GM23338 (cell line): ENCODE measurements at regions not wholly inside any gene's neighbourhood (a gene's known extent, or its start where the extent isn't known, plus 50 kb on each side); places are given as distances from the start of the nearest gene placed in this dataset.
A peak's percentile ranks its signal among the peaks of the same experiment; 100 is the strongest.

Experiments
- ATAC-seq: fragments of 200-7000 bp; cut with Tn5 transposase; 3 replicates; pipeline ENCODE4 v1.9.1; 2020
- DNase-seq: peaks from one replicate; pipeline ENCODE4 v3.0.0-alpha.2; 2015; ENCODE audit warnings: low spot score
- H2AFZ ChIP-seq: fragments of 200-600 bp; sonication (generic); 2 replicates; pipeline ENCODE4 v1.8.0; 2016; ENCODE audit warnings: antibody characterized with exemption, mild to moderate bottlenecking, moderate library complexity
- H3F3A ChIP-seq: fragments of 200-600 bp; sonication (generic); replicated peaks from 2 replicates; pipeline ENCODE4 v1.8.0; 2017; ENCODE audit warnings: antibody characterized with exemption, mixed run types, low read depth
- H3K27ac ChIP-seq: fragments of 200-600 bp; sonication (generic); 2 replicates; pipeline ENCODE4 v1.6.1; 2016; ENCODE audit warnings: low read depth
- H3K27me3 ChIP-seq: fragments of 200-600 bp; sonication (generic); 2 replicates; pipeline ENCODE4 v1.8.0; 2016; ENCODE audit warnings: mild to moderate bottlenecking, mixed run types, moderate library complexity; ENCODE audit not compliant: insufficient read depth
- H3K36me3 ChIP-seq: fragments of 200-600 bp; sonication (generic); 2 replicates; pipeline ENCODE4 v1.8.0; 2016; ENCODE audit warnings: mild to moderate bottlenecking; ENCODE audit not compliant: insufficient read depth
- H3K4me1 ChIP-seq: fragments of 200-600 bp; sonication (generic); 2 replicates; pipeline ENCODE4 v1.8.0; 2016; ENCODE audit warnings: mild to moderate bottlenecking, moderate library complexity; ENCODE audit not compliant: insufficient read depth
- H3K4me2 ChIP-seq: fragments of 200-600 bp; sonication (generic); 2 replicates; pipeline ENCODE4 v1.7.1; 2017; ENCODE audit warnings: mixed run types
- H3K4me3 ChIP-seq: fragments of 200-600 bp; sonication (generic); 2 replicates; pipeline ENCODE4 v1.6.1; 2016; ENCODE audit warnings: mixed run types
- H3K79me2 ChIP-seq: fragments of 200-600 bp; sonication (generic); replicated peaks from 2 replicates; pipeline ENCODE4 v1.8.0; 2017; ENCODE audit warnings: mild to moderate bottlenecking; ENCODE audit not compliant: insufficient read depth
- H3K9me2 ChIP-seq: fragments of 200-600 bp; sonication (generic); 2 replicates; pipeline ENCODE4 v1.8.0; 2017; ENCODE audit not compliant: insufficient read depth
- H4K20me1 ChIP-seq: fragments of 200-600 bp; sonication (generic); replicated peaks from 2 replicates; pipeline ENCODE4 v1.8.0; 2017; ENCODE audit warnings: mild to moderate bottlenecking; ENCODE audit not compliant: insufficient read depth
- H3K27ac Mint-ChIP-seq: 2 replicates; pipeline ENCODE4 v1.8.0; 2020; ENCODE audit warnings: inconsistent platforms, mild to moderate bottlenecking, moderate library complexity, mixed read lengths
- H3K27me3 Mint-ChIP-seq: 3 replicates; pipeline ENCODE4 v1.8.0; 2022; ENCODE audit warnings: low read depth, mild to moderate bottlenecking, moderate library complexity, mixed read lengths, inconsistent platforms; ENCODE audit not compliant: insufficient read depth, poor library complexity
- H3K36me3 Mint-ChIP-seq: 3 replicates; pipeline ENCODE4 v1.8.0; 2021; ENCODE audit warnings: low read depth, mild to moderate bottlenecking, inconsistent platforms, moderate library complexity, mixed read lengths
- H3K4me1 Mint-ChIP-seq: 3 replicates; pipeline ENCODE4 v1.8.0; 2020; ENCODE audit warnings: mild to moderate bottlenecking, inconsistent platforms, mixed read lengths
- H3K4me3 Mint-ChIP-seq: 3 replicates; pipeline ENCODE4 v1.8.0; 2021; ENCODE audit warnings: moderate library complexity, mild to moderate bottlenecking, inconsistent platforms, mixed read lengths
- H3K9me3 Mint-ChIP-seq: 3 replicates; pipeline ENCODE4 v1.8.0; 2020; ENCODE audit warnings: moderate library complexity, mild to moderate bottlenecking, inconsistent platforms, mixed read lengths
- CREB1 ChIP-seq: fragments of 250-450 bp; sonication (Bioruptor Pico); IDR thresholded peaks from 2 replicates; pipeline ENCODE4 v1.5.0; 2020; ENCODE audit warnings: low read depth, mild to moderate bottlenecking, moderate library complexity
- CTCF ChIP-seq, 2 experiments: fragments of 200-600 bp in 1 of 2; sonication (generic) in 1 of 2; conservative IDR thresholded peaks; 2 replicates each; pipeline versions ENCODE4 v1.5.1 to v1.6.1; 2016 to 2017; ENCODE audit warnings: antibody characterized with exemption in 2 of 2, low read depth in 2 of 2, mild to moderate bottlenecking in 2 of 2, moderate library complexity in 1 of 2
- EZH2 ChIP-seq: fragments of 200-600 bp; sonication (generic); IDR thresholded peaks from one replicate; pipeline ENCODE4 v1.8.0; 2017; ENCODE audit warnings: antibody characterized with exemption, mild to moderate bottlenecking, low read depth; ENCODE audit not compliant: unreplicated experiment
- EZH2phosphoT487 ChIP-seq: fragments of 200-600 bp; sonication (generic); IDR thresholded peaks from one replicate; pipeline ENCODE4 v1.8.1; 2018; ENCODE audit warnings: antibody characterized with exemption; ENCODE audit not compliant: unreplicated experiment
- JUNB ChIP-seq: IDR thresholded peaks from one replicate; pipeline ENCODE4 v1.6.1; 2016; ENCODE audit warnings: antibody characterized with exemption; ENCODE audit not compliant: unreplicated experiment
- NANOG ChIP-seq: IDR thresholded peaks from 2 replicates; pipeline ENCODE4 v1.6.1; 2016; ENCODE audit warnings: antibody characterized with exemption, borderline replicate concordance
- POLR2AphosphoS5 ChIP-seq: IDR thresholded peaks from 2 replicates; pipeline ENCODE4 v1.6.1; 2016; ENCODE audit warnings: antibody characterized with exemption, low read depth
- STAT1 ChIP-seq: IDR thresholded peaks from one replicate; pipeline ENCODE4 v1.6.1; 2016; ENCODE audit warnings: antibody characterized with exemption; ENCODE audit not compliant: unreplicated experiment
- ZNF114 ChIP-seq: fragments of 250-450 bp; sonication (Bioruptor Pico); IDR thresholded peaks from 2 replicates; pipeline ENCODE4 v1.5.0; 2020; ENCODE audit warnings: mild to moderate bottlenecking, moderate library complexity
- ZNF331 ChIP-seq: fragments of 250-450 bp; sonication (Bioruptor Pico); IDR thresholded peaks from 2 replicates; pipeline ENCODE4 v1.5.0; 2020; ENCODE audit warnings: low read depth, mild to moderate bottlenecking, moderate library complexity
- ZNF462 ChIP-seq: fragments of 250-450 bp; sonication (Bioruptor Pico); IDR thresholded peaks from 2 replicates; pipeline ENCODE4 v1.5.0; 2020; ENCODE audit warnings: mild to moderate bottlenecking, moderate library complexity
- TF ChIP-seq, protein P1 (sequence below): IDR thresholded peaks from one replicate; pipeline ENCODE4 v1.6.1; 2018; ENCODE audit warnings: antibody characterized with exemption; ENCODE audit not compliant: unreplicated experiment
- TF ChIP-seq, protein P2 (sequence below): IDR thresholded peaks from 2 replicates; pipeline ENCODE4 v1.6.1; 2016; ENCODE audit warnings: antibody characterized with exemption

DNA sequence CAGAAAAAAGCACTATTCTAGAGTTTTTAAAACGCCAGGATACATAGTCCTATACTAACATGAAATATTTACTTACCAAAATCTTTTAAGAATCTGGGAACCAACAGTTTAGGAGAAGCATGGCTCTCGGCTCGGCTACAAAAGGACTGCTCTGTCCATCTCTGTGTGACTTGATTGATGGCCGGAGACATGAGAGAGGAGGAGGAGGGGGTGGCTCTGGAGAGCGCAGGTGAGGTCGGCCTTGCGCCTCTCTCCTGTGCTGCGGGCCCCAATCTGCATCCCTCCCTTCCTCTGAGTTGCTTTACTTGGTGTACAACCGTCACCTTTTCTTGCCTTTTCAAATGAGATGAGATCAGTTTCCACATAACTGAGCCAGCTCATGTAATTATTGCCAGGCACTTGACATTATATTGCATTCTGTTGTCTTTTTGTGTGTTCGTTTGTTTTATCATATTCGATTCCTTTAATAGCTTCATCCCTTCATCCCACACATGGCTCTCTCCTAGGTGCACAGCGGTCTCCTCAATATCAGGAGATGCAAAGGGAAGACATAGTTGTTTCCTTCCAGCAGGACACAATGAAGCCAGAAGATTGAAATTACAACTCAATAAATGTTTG, 87.8 kb upstream of the KLF6 start:
- Histone ChIP-seq H3K9me2 (0 out of 2 replicates have a peak, but pooled peaks cover 6% of the 10 kb centered on the region), H3K79me2 (no peaks in the 10 kb centered on the region), H2AFZ (no peak overlapping the region), H3K4me2 (no peak overlapping the region), H3K4me3 (no peak overlapping the region), H3K4me1 (peaks cover 17% of the 10 kb centered on the region), H3K36me3 (no peaks in the 10 kb centered on the region), H3K27ac (no peak overlapping the region), H4K20me1 (no peaks in the 10 kb centered on the region), H3F3A (no peaks in the 10 kb centered on the region), H3K27me3 (no peaks in the 10 kb centered on the region)
- TF ChIP-seq STAT1 (no peak), ZNF114 (CRISPR knock-in tag) (no peak), CTCF (conservative IDR thresholded peaks at IDR 0.05; ENCODE audit: low read depth in 2 of 2) (no peak), ZNF331 (CRISPR knock-in tag) (no peak), JUNB (no peak), EZH2phosphoT487 (no peak), ZNF462 (CRISPR knock-in tag) (no peak), NANOG (no peak), POLR2AphosphoS5 (no peak), CREB1 (no peak), EZH2 (no peak)
- TF ChIP-seq, protein P1, sequence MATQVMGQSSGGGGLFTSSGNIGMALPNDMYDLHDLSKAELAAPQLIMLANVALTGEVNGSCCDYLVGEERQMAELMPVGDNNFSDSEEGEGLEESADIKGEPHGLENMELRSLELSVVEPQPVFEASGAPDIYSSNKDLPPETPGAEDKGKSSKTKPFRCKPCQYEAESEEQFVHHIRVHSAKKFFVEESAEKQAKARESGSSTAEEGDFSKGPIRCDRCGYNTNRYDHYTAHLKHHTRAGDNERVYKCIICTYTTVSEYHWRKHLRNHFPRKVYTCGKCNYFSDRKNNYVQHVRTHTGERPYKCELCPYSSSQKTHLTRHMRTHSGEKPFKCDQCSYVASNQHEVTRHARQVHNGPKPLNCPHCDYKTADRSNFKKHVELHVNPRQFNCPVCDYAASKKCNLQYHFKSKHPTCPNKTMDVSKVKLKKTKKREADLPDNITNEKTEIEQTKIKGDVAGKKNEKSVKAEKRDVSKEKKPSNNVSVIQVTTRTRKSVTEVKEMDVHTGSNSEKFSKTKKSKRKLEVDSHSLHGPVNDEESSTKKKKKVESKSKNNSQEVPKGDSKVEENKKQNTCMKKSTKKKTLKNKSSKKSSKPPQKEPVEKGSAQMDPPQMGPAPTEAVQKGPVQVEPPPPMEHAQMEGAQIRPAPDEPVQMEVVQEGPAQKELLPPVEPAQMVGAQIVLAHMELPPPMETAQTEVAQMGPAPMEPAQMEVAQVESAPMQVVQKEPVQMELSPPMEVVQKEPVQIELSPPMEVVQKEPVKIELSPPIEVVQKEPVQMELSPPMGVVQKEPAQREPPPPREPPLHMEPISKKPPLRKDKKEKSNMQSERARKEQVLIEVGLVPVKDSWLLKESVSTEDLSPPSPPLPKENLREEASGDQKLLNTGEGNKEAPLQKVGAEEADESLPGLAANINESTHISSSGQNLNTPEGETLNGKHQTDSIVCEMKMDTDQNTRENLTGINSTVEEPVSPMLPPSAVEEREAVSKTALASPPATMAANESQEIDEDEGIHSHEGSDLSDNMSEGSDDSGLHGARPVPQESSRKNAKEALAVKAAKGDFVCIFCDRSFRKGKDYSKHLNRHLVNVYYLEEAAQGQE: no peak
- TF ChIP-seq, protein P2, sequence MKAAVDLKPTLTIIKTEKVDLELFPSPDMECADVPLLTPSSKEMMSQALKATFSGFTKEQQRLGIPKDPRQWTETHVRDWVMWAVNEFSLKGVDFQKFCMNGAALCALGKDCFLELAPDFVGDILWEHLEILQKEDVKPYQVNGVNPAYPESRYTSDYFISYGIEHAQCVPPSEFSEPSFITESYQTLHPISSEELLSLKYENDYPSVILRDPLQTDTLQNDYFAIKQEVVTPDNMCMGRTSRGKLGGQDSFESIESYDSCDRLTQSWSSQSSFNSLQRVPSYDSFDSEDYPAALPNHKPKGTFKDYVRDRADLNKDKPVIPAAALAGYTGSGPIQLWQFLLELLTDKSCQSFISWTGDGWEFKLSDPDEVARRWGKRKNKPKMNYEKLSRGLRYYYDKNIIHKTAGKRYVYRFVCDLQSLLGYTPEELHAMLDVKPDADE: no peak
- Mint-ChIP-seq H3K27ac (peak overlapping the region; percentile 16; the same call in 1 of the 2 replicates), H3K9me3 (no peaks in the 10 kb centered on the region), H3K4me3 (no peak overlapping the region), H3K36me3 (no peaks in the 10 kb centered on the region), H3K4me1 (peaks cover 20% of the 10 kb centered on the region), H3K27me3 (peaks cover 5% of the 10 kb centered on the region)
- ATAC-seq (peak; percentile 67), DNase-seq (no peak)
